T-cell (primary cell): ENCODE measurements at regions not wholly inside any gene's neighbourhood (a gene's known extent, or its start where the extent isn't known, plus 50 kb on each side); places are given as distances from the start of the nearest gene placed in this dataset.

Source experiments
- ATAC-seq, 4 experiments: fragments of 200-7000 bp in 3 of 4; fragments of 150-1000 bp in 1 of 4; cut with Tn5 transposase; replicated peaks in 1 of 4; 1 replicate in 3 of 4; 2 replicates in 1 of 4; pipeline ENCODE4 v1.10.0; 2021; ENCODE audit warnings: moderate library complexity in 3 of 4, mild to moderate bottlenecking in 2 of 4, moderate number of reproducible peaks in 1 of 4
- CTCF ChIA-PET, 2 donors: fragments of 300-600 bp; sonication (Branson Sonifier 250); formaldehyde crosslinking; loops; one replicate each; lab custom pipeline; 2022; ENCODE audit warnings: antibody characterized with exemption in 2 of 2; lab: Charles Lee
- POLR2A ChIA-PET, 2 donors: fragments of 300-600 bp; sonication (Branson Sonifier 250); formaldehyde crosslinking; loops; one replicate each; lab custom pipeline; 2022; ENCODE audit warnings: antibody characterized with exemption in 2 of 2; lab: Charles Lee
- DNase-seq, 35 experiments: peaks; one replicate each; pipeline versions ENCODE4 v3.0.0 to v3.0.0-alpha.2; 2013 to 2023
- H3K27ac ChIP-seq: one replicate; pipeline ENCODE4 v1.5.1; 2013; ENCODE audit warnings: low read length
- H3K27me3 ChIP-seq, 2 experiments: replicated peaks in 1 of 2; 1 replicate in 1 of 2; 2 replicates in 1 of 2; pipeline versions ENCODE4 v1.6.1 to v1.7.0; 2013; ENCODE audit warnings: low read length in 1 of 2, mixed read lengths in 1 of 2; ENCODE audit not compliant: control insufficient read depth in 2 of 2, insufficient read depth in 2 of 2; ENCODE audit errors: extremely low read depth in 1 of 2
- H3K36me3 ChIP-seq, 2 donors: 1 replicate in 1 of 2; 2 replicates in 1 of 2; pipeline versions ENCODE4 v1.6.1 to v1.7.0; 2013; ENCODE audit warnings: low read length in 1 of 2; ENCODE audit not compliant: control insufficient read depth in 2 of 2, insufficient read depth in 1 of 2; ENCODE audit errors: extremely low read depth in 1 of 2
- H3K4me1 ChIP-seq, 2 experiments: 1 replicate in 1 of 2; 2 replicates in 1 of 2; pipeline versions ENCODE4 v1.6.1 to v1.7.0; 2013; ENCODE audit warnings: low read length in 2 of 2, mixed read lengths in 1 of 2; ENCODE audit not compliant: insufficient read depth in 2 of 2, control insufficient read depth in 1 of 2; ENCODE audit errors: extremely low read depth in 1 of 2
- H3K4me3 ChIP-seq, 2 donors: 1 replicate in 1 of 2; 2 replicates in 1 of 2; pipeline versions ENCODE4 v1.5.1 to v1.7.0; 2013; ENCODE audit warnings: mild to moderate bottlenecking in 2 of 2, low read length in 1 of 2, moderate library complexity in 1 of 2; ENCODE audit not compliant: control insufficient read depth in 1 of 2; ENCODE audit errors: extremely low read depth in 1 of 2
- H3K9me3 ChIP-seq: 2 replicates; pipeline ENCODE4 v1.7.0; 2013
- H3K27ac Mint-ChIP-seq, 2 donors: one replicate each; pipeline ENCODE4 v1.8.0; 2020 to 2021; ENCODE audit warnings: mild to moderate bottlenecking in 2 of 2, mixed read lengths in 2 of 2
- H3K27me3 Mint-ChIP-seq, 2 donors: one replicate each; pipeline ENCODE4 v1.8.0; 2021 to 2022; ENCODE audit warnings: mixed read lengths in 2 of 2
- H3K36me3 Mint-ChIP-seq: one replicate; pipeline ENCODE4 v1.8.0; 2021; ENCODE audit warnings: mixed read lengths
- H3K4me1 Mint-ChIP-seq, 3 donors: one replicate each; pipeline ENCODE4 v1.8.0; 2020 to 2022; ENCODE audit warnings: mixed read lengths in 3 of 3, mild to moderate bottlenecking in 1 of 3
- H3K4me3 Mint-ChIP-seq, 3 donors: one replicate each; pipeline ENCODE4 v1.8.0; 2020 to 2022; ENCODE audit warnings: mild to moderate bottlenecking in 3 of 3, mixed read lengths in 3 of 3, moderate library complexity in 3 of 3
- H3K9me3 Mint-ChIP-seq, 3 donors: one replicate each; pipeline ENCODE4 v1.8.0; 2020 to 2022; ENCODE audit warnings: mixed read lengths in 3 of 3
- WGBS: methylation state at CpG from one replicate; pipeline ENCODE4 v1.1.5; 2013; ENCODE audit warnings: missing lambda C conversion rate; ENCODE audit not compliant: insufficient coverage; 5-methylcytosine and 5-hydroxymethylcytosine counted together

DNA sequence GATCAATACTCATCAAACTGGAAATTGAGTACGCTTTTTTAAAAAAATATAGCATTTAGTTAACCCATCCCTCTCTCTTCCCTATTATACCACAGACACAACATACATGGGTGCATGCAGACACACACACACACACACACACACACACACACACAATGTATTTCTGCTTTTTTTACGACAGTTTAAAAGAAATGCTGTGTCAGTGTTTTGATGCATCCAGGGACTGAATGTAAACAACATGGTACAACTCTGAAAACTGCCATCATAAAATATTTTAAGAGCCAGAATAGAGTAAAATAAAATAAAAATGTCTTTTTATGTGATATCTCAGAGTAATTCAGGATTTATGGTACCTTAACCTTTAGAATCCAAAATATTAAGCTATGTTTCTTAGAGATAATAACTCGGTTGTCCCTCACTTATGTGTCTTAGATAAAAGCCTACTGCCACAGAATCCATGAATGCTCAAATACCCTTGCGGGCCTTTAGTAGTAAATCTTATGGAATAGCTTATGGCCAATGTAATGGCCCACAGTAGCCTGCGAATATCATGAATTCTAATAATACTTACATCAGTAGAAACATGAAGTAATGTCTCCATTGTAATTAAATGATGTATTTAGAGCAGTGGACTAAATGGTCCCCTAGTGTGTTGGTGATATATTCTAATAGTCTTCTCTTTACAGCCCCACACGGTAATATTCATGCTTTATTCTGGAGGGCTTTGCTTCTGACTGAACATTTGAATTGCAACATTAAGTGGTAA, 251.6 kb upstream of the FIGN start:
- H3K27me3 Mint-ChIP-seq = no peaks in the 10 kb centered on the region
- H3K27ac ChIP-seq = no peak overlapping the region
- 71% methylated on average over 1 of the region's 6 CpGs for WGBS
- H3K4me3 Mint-ChIP-seq = no peak overlapping the region
- no peaks in the 10 kb centered on the region for H3K9me3 ChIP-seq
- H3K4me3 ChIP-seq = no peak overlapping the region
- H3K36me3 Mint-ChIP-seq = no peaks in the 10 kb centered on the region
- no peak overlapping the region for H3K27ac Mint-ChIP-seq
- H3K9me3 Mint-ChIP-seq = peaks cover 0 to 2% (median under 1%) of the 10 kb centered on the region in 3 donors
- ATAC-seq (no peak), DNase-seq (no peak)
- no peaks in the 10 kb centered on the region for H3K4me1 ChIP-seq
- H3K36me3 ChIP-seq = no peaks in the 10 kb centered on the region
- H3K4me1 Mint-ChIP-seq = no peaks in the 10 kb centered on the region
- H3K27me3 ChIP-seq = no peaks in the 10 kb centered on the region
- ChIA-PET CTCF (no interaction called here), POLR2A (no interaction called here)

DNA sequence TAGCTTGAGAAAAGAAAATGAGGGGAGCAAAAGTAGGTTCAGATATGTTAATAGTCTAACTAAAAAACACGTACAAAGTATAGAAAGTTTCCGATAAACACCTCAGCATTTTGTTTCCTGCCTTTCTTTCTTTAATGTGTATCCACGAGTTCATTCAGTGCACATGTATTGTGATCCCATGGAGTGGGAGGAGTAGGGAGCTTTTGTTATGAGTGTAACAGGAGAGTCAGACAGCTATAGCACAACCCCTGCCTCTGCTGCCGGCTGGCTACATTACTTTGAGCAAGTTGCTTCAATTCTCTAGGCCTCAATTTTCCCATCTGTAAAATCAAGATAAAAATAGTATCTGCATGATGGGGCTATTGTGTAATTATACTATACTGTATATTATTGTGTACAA, 249.2 kb upstream of the FIGN start:
- Histone ChIP-seq H3K4me3 (no peak overlapping the region), H3K4me1 (no peaks in the 10 kb centered on the region), H3K36me3 (no peaks in the 10 kb centered on the region), H3K27me3 (no peaks in the 10 kb centered on the region), H3K9me3 (no peaks in the 10 kb centered on the region), H3K27ac (no peak overlapping the region)
- Mint-ChIP-seq H3K27ac (no peak overlapping the region), H3K4me3 (no peak overlapping the region), H3K4me1 (no peaks in the 10 kb centered on the region), H3K36me3 (no peaks in the 10 kb centered on the region), H3K9me3 (peaks cover 0 to 13% (median 5%) of the 10 kb centered on the region in 3 donors), H3K27me3 (no peaks in the 10 kb centered on the region)
- ChIA-PET POLR2A (no interaction called here), CTCF (no interaction called here)
- WGBS = 100% methylated on average over 1 of the region's 4 CpGs
- no peak for ATAC-seq
- no peak for DNase-seq

DNA sequence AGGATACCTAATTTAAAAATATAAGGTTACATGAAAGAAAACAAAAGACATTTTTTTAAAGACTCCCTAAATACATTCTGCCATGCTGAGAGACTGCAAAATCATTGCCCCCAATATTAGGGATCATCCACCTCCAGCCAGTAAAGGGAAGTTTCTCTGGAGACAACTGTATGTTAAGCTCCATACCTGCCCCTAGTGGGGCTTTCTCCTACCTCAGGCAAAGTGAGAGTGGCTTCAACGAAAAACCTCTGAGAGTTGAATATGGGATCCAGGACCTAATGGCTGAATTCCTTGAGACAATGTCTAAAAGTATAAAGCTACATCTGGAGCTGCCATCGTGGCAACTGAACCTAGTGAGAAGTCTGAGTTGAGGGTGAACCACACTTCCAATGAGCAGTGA, 248.1 kb upstream of the FIGN start:
- no peaks in the 10 kb centered on the region for H3K9me3 ChIP-seq
- no peaks in the 10 kb centered on the region for H3K4me1 Mint-ChIP-seq
- H3K36me3 Mint-ChIP-seq = no peaks in the 10 kb centered on the region
- H3K9me3 Mint-ChIP-seq = peaks cover 0 to 13% (median 5%) of the 10 kb centered on the region in 3 donors
- no peaks in the 10 kb centered on the region for H3K36me3 ChIP-seq
- no peaks in the 10 kb centered on the region for H3K4me1 ChIP-seq
- DNase-seq (no peak), ATAC-seq (no peak)
- ChIA-PET CTCF (no interaction called here), POLR2A (no interaction called here)
- 43% methylated on average over 1 of the region's 2 CpGs for WGBS
- no peaks in the 10 kb centered on the region for H3K27me3 Mint-ChIP-seq
- no peak overlapping the region for H3K4me3 Mint-ChIP-seq
- H3K4me3 ChIP-seq = no peak overlapping the region
- no peak overlapping the region for H3K27ac ChIP-seq
- no peaks in the 10 kb centered on the region for H3K27me3 ChIP-seq
- H3K27ac Mint-ChIP-seq = no peak overlapping the region

DNA sequence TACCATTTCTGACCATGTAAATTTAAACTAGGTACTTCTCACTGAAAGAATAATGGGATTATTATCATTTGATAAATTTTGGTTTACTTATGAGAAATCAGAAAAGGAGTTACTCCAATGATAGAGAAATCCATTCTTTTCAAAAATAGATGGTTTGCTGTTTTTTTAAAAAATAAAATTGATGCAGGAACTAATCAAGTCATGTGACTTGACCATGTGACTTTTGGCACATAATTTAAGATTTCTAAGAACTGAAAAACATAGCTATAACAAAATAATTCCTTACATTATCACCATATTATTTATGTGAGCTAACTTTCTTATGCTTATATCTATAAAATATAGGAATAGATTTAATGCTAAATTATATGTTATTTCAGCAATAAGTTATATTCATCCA, 247.1 kb upstream of the FIGN start:
- Mint-ChIP-seq H3K36me3 (no peaks in the 10 kb centered on the region), H3K4me3 (no peak overlapping the region), H3K9me3 (peaks cover 0 to 13% (median 5%) of the 10 kb centered on the region in 3 donors), H3K4me1 (no peaks in the 10 kb centered on the region), H3K27ac (no peak overlapping the region), H3K27me3 (no peaks in the 10 kb centered on the region)
- ChIA-PET CTCF (no interaction called here), POLR2A (no interaction called here)
- Histone ChIP-seq H3K9me3 (no peaks in the 10 kb centered on the region), H3K27ac (no peak overlapping the region), H3K4me3 (no peak overlapping the region), H3K4me1 (no peaks in the 10 kb centered on the region), H3K36me3 (no peaks in the 10 kb centered on the region), H3K27me3 (no peaks in the 10 kb centered on the region)
- no peak for ATAC-seq
- DNase-seq = no peak

DNA sequence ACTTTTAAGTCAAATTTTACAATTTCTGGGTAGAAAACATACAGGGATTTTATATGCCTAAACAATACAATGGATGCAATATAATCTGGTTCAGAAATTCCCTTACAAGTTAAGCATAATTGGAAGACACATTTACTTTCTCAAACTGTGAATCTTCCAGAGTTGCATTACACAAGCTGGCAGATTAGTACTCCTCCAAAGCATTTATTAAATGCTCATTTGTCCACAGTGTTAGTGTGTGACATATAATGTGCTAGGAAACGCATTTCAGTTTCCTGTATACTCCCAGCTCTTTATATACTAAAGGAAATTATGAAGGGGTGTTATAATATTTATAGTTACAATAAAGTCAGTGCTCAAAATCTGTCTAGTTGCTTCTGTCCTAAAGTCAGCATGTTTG, 239.0 kb upstream of the FIGN start:
- Mint-ChIP-seq H3K27me3 (no peaks in the 10 kb centered on the region), H3K36me3 (no peaks in the 10 kb centered on the region), H3K9me3 (peaks cover 2 to 10% (median 4%) of the 10 kb centered on the region in 3 donors), H3K4me1 (no peaks in the 10 kb centered on the region), H3K4me3 (no peak overlapping the region), H3K27ac (no peak overlapping the region)
- ATAC-seq (no peak), DNase-seq (no peak)
- no CpG with 5 or more reads among the region's 1 CpG for WGBS
- Histone ChIP-seq H3K27ac (no peak overlapping the region), H3K27me3 (no peaks in the 10 kb centered on the region), H3K36me3 (no peaks in the 10 kb centered on the region), H3K4me3 (no peak overlapping the region), H3K4me1 (no peaks in the 10 kb centered on the region), H3K9me3 (no peaks in the 10 kb centered on the region)
- ChIA-PET CTCF (no interaction called here), POLR2A (no interaction called here)

DNA sequence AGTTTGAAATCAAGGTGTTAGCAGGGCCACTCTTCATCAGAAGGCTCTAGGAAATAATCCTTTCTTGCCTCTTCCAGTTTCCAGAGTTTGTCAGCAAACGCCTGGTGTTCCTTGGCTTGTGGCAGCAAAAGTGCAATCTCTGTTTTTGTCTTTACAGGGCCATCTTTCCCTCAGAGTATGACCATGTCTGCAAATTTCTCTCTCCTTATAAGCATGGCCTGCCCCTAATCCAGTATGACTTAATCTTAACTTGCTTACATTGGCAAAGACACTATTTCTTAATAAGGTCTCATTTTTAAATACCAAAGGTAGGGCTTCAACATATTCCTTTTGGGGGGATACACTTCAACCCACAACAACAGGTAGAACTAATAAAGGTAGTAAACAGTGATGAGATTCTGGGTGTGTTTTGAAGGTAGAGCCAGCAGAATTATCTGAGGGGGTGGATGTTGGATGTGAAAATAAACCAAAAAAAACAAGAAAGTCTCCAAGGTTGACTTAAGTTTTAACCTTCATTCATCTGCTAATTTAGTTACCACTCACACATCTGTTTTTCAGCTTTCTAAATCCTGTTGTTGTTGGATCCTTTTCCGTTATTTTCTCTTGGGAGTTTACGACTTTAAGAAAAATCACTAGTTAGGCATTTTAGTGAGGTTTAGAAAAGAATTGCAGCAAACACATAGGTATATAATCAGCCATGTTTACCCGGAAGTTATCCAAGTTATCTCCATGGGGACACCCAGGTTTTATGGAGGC, 234.4 kb upstream of the FIGN start:
- H3K4me3 Mint-ChIP-seq = no peak overlapping the region
- 63% methylated on average over 1 of the region's 4 CpGs for WGBS
- Histone ChIP-seq H3K9me3 (no peaks in the 10 kb centered on the region), H3K27me3 (no peaks in the 10 kb centered on the region), H3K36me3 (no peaks in the 10 kb centered on the region), H3K4me1 (no peaks in the 10 kb centered on the region), H3K27ac (no peak overlapping the region), H3K4me3 (no peak overlapping the region)
- peaks cover 4 to 23% (median 9%) of the 10 kb centered on the region in 3 donors for H3K9me3 Mint-ChIP-seq
- CTCF ChIA-PET = no interaction called here
- no peak overlapping the region for H3K27ac Mint-ChIP-seq
- POLR2A ChIA-PET = no interaction called here
- no peaks in the 10 kb centered on the region for H3K4me1 Mint-ChIP-seq
- no peaks in the 10 kb centered on the region for H3K27me3 Mint-ChIP-seq
- ATAC-seq = no peak
- DNase-seq = no peak
- no peaks in the 10 kb centered on the region for H3K36me3 Mint-ChIP-seq
